H9 (cell line): ENCODE measurements at regions not wholly inside any gene's neighbourhood (a gene's known extent, or its start where the extent isn't known, plus 50 kb on each side); places are given as distances from the start of the nearest gene placed in this dataset.

Source experiments
- DNase-seq: peaks from one replicate; pipeline ENCODE4 v3.0.0-alpha.2; 2017
- H2AFZ ChIP-seq: one replicate; pipeline ENCODE4 v1.6.1; 2013; ENCODE audit warnings: mild to moderate bottlenecking, low read length, control low read depth, moderate library complexity
- H2AK5ac ChIP-seq: 2 replicates; pipeline ENCODE4 v1.6.1; 2013; ENCODE audit warnings: low read length, control low read depth, mixed read lengths; ENCODE audit not compliant: insufficient read length
- H2BK120ac ChIP-seq: one replicate; pipeline ENCODE4 v1.6.1; 2013; ENCODE audit warnings: low read depth, mild to moderate bottlenecking, low read length, control low read depth, inconsistent platforms; ENCODE audit not compliant: poor library complexity, severe bottlenecking
- H2BK12ac ChIP-seq: 2 replicates; pipeline ENCODE4 v1.6.1; 2013; ENCODE audit warnings: low read length, control low read depth, mixed read lengths, low read depth; ENCODE audit not compliant: insufficient read length
- H2BK15ac ChIP-seq: 2 replicates; pipeline ENCODE4 v1.6.1; 2013; ENCODE audit warnings: low read depth, low read length, control low read depth
- H2BK20ac ChIP-seq: one replicate; pipeline ENCODE4 v1.6.1; 2013; ENCODE audit warnings: low read depth, mild to moderate bottlenecking, low read length, control low read depth, inconsistent platforms; ENCODE audit not compliant: poor library complexity, severe bottlenecking
- H2BK5ac ChIP-seq: 2 replicates; pipeline ENCODE4 v1.6.1; 2013; ENCODE audit warnings: low read length, control low read depth, mixed read lengths; ENCODE audit not compliant: insufficient read length
- H3K14ac ChIP-seq: 2 replicates; pipeline ENCODE4 v1.6.1; 2013; ENCODE audit warnings: low read length, control low read depth; ENCODE audit not compliant: insufficient read depth
- H3K18ac ChIP-seq: 2 replicates; pipeline ENCODE4 v1.6.1; 2013; ENCODE audit warnings: low read depth, mild to moderate bottlenecking, mixed read lengths, low read length, control low read depth; ENCODE audit not compliant: insufficient read length
- H3K23ac ChIP-seq: 2 replicates; pipeline ENCODE4 v1.6.1; 2013; ENCODE audit warnings: low read length, control low read depth, mixed read lengths, low read depth; ENCODE audit not compliant: insufficient read length
- H3K23me2 ChIP-seq: 2 replicates; pipeline ENCODE4 v1.6.1; 2013; ENCODE audit warnings: low read depth, mild to moderate bottlenecking, mixed read lengths, low read length, control low read depth; ENCODE audit not compliant: insufficient read length, poor library complexity, severe bottlenecking
- H3K27ac ChIP-seq: 2 replicates; pipeline ENCODE4 v1.5.1; 2013; ENCODE audit warnings: low read length, control low read depth, mixed read lengths, low read depth; ENCODE audit not compliant: insufficient read length
- H3K27me3 ChIP-seq: 2 replicates; pipeline ENCODE4 v1.6.1; 2013; ENCODE audit warnings: low read length, control low read depth, inconsistent platforms; ENCODE audit not compliant: insufficient read depth
- H3K4ac ChIP-seq: 2 replicates; pipeline ENCODE4 v1.6.1; 2013; ENCODE audit warnings: low read depth, mild to moderate bottlenecking, control low read depth, inconsistent platforms, low read length, moderate library complexity
- H3K4me1 ChIP-seq: 2 replicates; pipeline ENCODE4 v1.6.1; 2013; ENCODE audit warnings: low read length, control low read depth, inconsistent platforms; ENCODE audit not compliant: insufficient read depth
- H3K4me2 ChIP-seq: 2 replicates; pipeline ENCODE4 v1.6.1; 2013; ENCODE audit warnings: low read length, control low read depth, mixed read lengths; ENCODE audit not compliant: insufficient read length, insufficient read depth
- H3K56ac ChIP-seq: 2 replicates; pipeline ENCODE4 v1.6.1; 2013; ENCODE audit warnings: low read depth, mild to moderate bottlenecking, mixed read lengths, low read length, control low read depth; ENCODE audit not compliant: insufficient read length
- H3K79me1 ChIP-seq: 2 replicates; pipeline ENCODE4 v1.6.1; 2013; ENCODE audit warnings: low read depth, mild to moderate bottlenecking, moderate library complexity, low read length, control low read depth, inconsistent platforms; ENCODE audit not compliant: insufficient read depth, poor library complexity, severe bottlenecking
- H3K79me2 ChIP-seq: 2 replicates; pipeline ENCODE4 v1.6.1; 2013; ENCODE audit warnings: low read length, control low read depth, inconsistent platforms; ENCODE audit not compliant: insufficient read depth
- H3K9ac ChIP-seq: 2 replicates; pipeline ENCODE4 v1.6.1; 2013; ENCODE audit warnings: low read length, control low read depth, mixed read lengths; ENCODE audit not compliant: insufficient read length; ENCODE audit errors: extremely low read depth
- H3K9me3 ChIP-seq: one replicate; pipeline ENCODE4 v1.6.1; 2013; ENCODE audit warnings: low read depth, low read length, inconsistent platforms; ENCODE audit not compliant: control insufficient read depth
- H3T11ph ChIP-seq: one replicate; pipeline ENCODE4 v1.6.1; 2013; ENCODE audit warnings: mild to moderate bottlenecking, low read length, control low read depth, inconsistent platforms
- H4K20me1 ChIP-seq: one replicate; pipeline ENCODE4 v1.6.1; 2013; ENCODE audit not compliant: control insufficient read depth, insufficient read length, insufficient read depth
- H4K5ac ChIP-seq: 2 replicates; pipeline ENCODE4 v1.6.1; 2013; ENCODE audit warnings: low read depth, mild to moderate bottlenecking, mixed read lengths, low read length, control low read depth; ENCODE audit not compliant: insufficient read length
- H4K8ac ChIP-seq: replicated peaks from 2 replicates; pipeline ENCODE4 v1.6.1; 2013; ENCODE audit warnings: low read length, control low read depth, mixed read lengths, low read depth; ENCODE audit not compliant: insufficient read length
- H4K91ac ChIP-seq: 2 replicates; pipeline ENCODE4 v1.6.1; 2013; ENCODE audit warnings: low read depth, mild to moderate bottlenecking, moderate library complexity, mixed read lengths, low read length, control low read depth; ENCODE audit not compliant: insufficient read length
- H3K27ac Mint-ChIP-seq, 3 experiments: 2 replicates in 2 of 3; 3 replicates in 1 of 3; pipeline ENCODE4 v1.8.0; 2020 to 2021; ENCODE audit warnings: mixed read lengths in 3 of 3, mild to moderate bottlenecking in 1 of 3, moderate library complexity in 1 of 3
- H3K27me3 Mint-ChIP-seq: 2 replicates; pipeline ENCODE4 v1.8.0; 2021; ENCODE audit warnings: low read depth, mild to moderate bottlenecking, moderate library complexity, mixed read lengths
- H3K36me3 Mint-ChIP-seq, 3 experiments: 2 replicates in 2 of 3; 3 replicates in 1 of 3; pipeline ENCODE4 v1.8.0; 2020 to 2021; ENCODE audit warnings: low read depth in 3 of 3, mixed read lengths in 3 of 3; ENCODE audit not compliant: insufficient read depth in 1 of 3
- H3K4me1 Mint-ChIP-seq, 2 experiments: 2 replicates each; pipeline ENCODE4 v1.8.0; 2020; ENCODE audit warnings: mixed read lengths in 2 of 2
- H3K4me3 Mint-ChIP-seq, 2 experiments: 2 replicates in 1 of 2; 3 replicates in 1 of 2; pipeline ENCODE4 v1.8.0; 2020 to 2021; ENCODE audit warnings: mild to moderate bottlenecking in 2 of 2, mixed read lengths in 2 of 2, moderate library complexity in 1 of 2
- H3K9me3 Mint-ChIP-seq, 2 experiments: 2 replicates in 1 of 2; 3 replicates in 1 of 2; pipeline ENCODE4 v1.8.0; 2020; ENCODE audit warnings: mild to moderate bottlenecking in 2 of 2, mixed read lengths in 2 of 2, moderate library complexity in 1 of 2
- WGBS: extraction: QIAGEN DNeasy Blood & Tissue Kit; methylation state at CpG from one replicate; pipeline ENCODE4 v1.1.7; 2013; ENCODE audit warnings: missing lambda C conversion rate, low lambda C conversion rate, mixed read lengths; ENCODE audit not compliant: insufficient read length; ENCODE audit errors: extremely low coverage; 5-methylcytosine and 5-hydroxymethylcytosine counted together
- TF ChIP-seq, protein P1 (sequence below): fragments of 200-600 bp; sonication (generic); conservative IDR thresholded peaks from 3 replicates; pipeline ENCODE4 v1.8.0; 2021; ENCODE audit warnings: antibody characterized with exemption, mild to moderate bottlenecking

GRCh38 chr3:55201779-55202178 lies 273.9 kb upstream of the LRTM1 start:
- no peaks in the 10 kb centered on the region for H4K20me1 ChIP-seq
- H3T11ph ChIP-seq = no peak overlapping the region
- no peaks in the 10 kb centered on the region for H3K9me3 ChIP-seq
- H2AK5ac ChIP-seq = no peak overlapping the region
- Mint-ChIP-seq H3K27me3 (0 out of 2 replicates have a peak, but pooled peaks cover 2% of the 10 kb centered on the region), H3K27ac (no peak overlapping the region), H3K4me1 (peaks cover 11 to 22% of the 10 kb centered on the region in 2 experiments), H3K4me3 (no peak overlapping the region), H3K9me3 (no peaks in the 10 kb centered on the region), H3K36me3 (no peaks in the 10 kb centered on the region)
- no peak overlapping the region for H3K14ac ChIP-seq
- no peaks in the 10 kb centered on the region for H3K4me1 ChIP-seq
- no peak overlapping the region for H2BK5ac ChIP-seq
- no peak overlapping the region for H3K27ac ChIP-seq
- H3K4ac ChIP-seq = no peak overlapping the region
- WGBS = no CpG with 5 or more reads among the region's 7 CpGs
- H2BK15ac ChIP-seq = no peak overlapping the region
- H3K9ac ChIP-seq = no peak overlapping the region
- H2BK12ac ChIP-seq = no peak overlapping the region
- no peak overlapping the region for H4K5ac ChIP-seq
- H3K27me3 ChIP-seq = no peaks in the 10 kb centered on the region
- H2AFZ ChIP-seq = no peak overlapping the region
- H4K91ac ChIP-seq = no peak overlapping the region
- no peak overlapping the region for H2BK120ac ChIP-seq
- no peaks in the 10 kb centered on the region for H3K23me2 ChIP-seq
- no peak for DNase-seq
- no peaks in the 10 kb centered on the region for H3K79me2 ChIP-seq
- no peak overlapping the region for H4K8ac ChIP-seq
- no peak overlapping the region for H3K4me2 ChIP-seq
- H3K56ac ChIP-seq = no peak overlapping the region
- no peak overlapping the region for H3K18ac ChIP-seq
- no peak overlapping the region for H3K23ac ChIP-seq
- no peaks in the 10 kb centered on the region for H3K79me1 ChIP-seq
- H2BK20ac ChIP-seq = no peak overlapping the region
- TF ChIP-seq, protein P1, sequence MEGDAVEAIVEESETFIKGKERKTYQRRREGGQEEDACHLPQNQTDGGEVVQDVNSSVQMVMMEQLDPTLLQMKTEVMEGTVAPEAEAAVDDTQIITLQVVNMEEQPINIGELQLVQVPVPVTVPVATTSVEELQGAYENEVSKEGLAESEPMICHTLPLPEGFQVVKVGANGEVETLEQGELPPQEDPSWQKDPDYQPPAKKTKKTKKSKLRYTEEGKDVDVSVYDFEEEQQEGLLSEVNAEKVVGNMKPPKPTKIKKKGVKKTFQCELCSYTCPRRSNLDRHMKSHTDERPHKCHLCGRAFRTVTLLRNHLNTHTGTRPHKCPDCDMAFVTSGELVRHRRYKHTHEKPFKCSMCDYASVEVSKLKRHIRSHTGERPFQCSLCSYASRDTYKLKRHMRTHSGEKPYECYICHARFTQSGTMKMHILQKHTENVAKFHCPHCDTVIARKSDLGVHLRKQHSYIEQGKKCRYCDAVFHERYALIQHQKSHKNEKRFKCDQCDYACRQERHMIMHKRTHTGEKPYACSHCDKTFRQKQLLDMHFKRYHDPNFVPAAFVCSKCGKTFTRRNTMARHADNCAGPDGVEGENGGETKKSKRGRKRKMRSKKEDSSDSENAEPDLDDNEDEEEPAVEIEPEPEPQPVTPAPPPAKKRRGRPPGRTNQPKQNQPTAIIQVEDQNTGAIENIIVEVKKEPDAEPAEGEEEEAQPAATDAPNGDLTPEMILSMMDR = no peak
